Esophagus muscularis mucosa (tissue), 3 donors: ENCODE measurements at regions not wholly inside any gene's neighbourhood (a gene's known extent, or its start where the extent isn't known, plus 50 kb on each side); places are given as distances from the start of the nearest gene placed in this dataset.

Experiments used
- POLR2A ChIP-seq: fragments of 450-650 bp; IDR thresholded peaks from one replicate; pipeline ENCODE4 v1.6.1; 2017; ENCODE audit warnings: antibody characterized with exemption, moderate library complexity, mild to moderate bottlenecking, low read depth
- POLR2AphosphoS5 ChIP-seq, 2 donors: sonication (generic); formaldehyde crosslinking; IDR thresholded peaks; one replicate each; pipeline ENCODE4 v1.6.1; 2017; ENCODE audit warnings: antibody characterized with exemption in 2 of 2
- TF ChIP-seq, protein P1 (sequence below), 3 experiments: fragments of 200-600 bp in 2 of 3; fragments of 450-650 bp in 1 of 3; sonication (generic) in 2 of 3; IDR thresholded peaks; one replicate each; pipeline ENCODE4 v1.5.1; 2017 to 2019; ENCODE audit warnings: antibody characterized with exemption in 3 of 3, mild to moderate bottlenecking in 2 of 3, moderate library complexity in 1 of 3

DNA sequence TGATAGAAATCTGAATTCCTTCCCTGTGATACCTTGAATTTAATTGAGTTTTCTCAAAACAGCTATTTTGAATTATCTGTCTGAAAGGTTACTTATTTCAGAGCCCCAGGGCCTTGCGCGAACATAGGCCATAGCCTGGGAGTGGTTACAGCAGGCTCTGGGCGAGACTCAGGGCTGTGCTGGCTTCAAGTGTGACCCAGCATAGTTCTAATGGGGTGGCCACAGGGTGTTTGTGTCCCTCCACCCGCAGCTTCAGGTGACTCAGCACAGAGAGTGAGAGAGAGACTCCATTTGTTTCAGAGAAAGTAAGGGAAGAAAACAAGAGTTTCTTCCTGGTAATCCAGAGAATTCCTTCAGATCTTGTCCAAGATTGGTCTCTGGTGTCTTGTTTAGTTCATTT lies 137.9 kb upstream of the POU3F3 start:
- TF ChIP-seq, protein P1, sequence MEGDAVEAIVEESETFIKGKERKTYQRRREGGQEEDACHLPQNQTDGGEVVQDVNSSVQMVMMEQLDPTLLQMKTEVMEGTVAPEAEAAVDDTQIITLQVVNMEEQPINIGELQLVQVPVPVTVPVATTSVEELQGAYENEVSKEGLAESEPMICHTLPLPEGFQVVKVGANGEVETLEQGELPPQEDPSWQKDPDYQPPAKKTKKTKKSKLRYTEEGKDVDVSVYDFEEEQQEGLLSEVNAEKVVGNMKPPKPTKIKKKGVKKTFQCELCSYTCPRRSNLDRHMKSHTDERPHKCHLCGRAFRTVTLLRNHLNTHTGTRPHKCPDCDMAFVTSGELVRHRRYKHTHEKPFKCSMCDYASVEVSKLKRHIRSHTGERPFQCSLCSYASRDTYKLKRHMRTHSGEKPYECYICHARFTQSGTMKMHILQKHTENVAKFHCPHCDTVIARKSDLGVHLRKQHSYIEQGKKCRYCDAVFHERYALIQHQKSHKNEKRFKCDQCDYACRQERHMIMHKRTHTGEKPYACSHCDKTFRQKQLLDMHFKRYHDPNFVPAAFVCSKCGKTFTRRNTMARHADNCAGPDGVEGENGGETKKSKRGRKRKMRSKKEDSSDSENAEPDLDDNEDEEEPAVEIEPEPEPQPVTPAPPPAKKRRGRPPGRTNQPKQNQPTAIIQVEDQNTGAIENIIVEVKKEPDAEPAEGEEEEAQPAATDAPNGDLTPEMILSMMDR (IDR thresholded peaks at IDR 0.05), result no peak
- no peak for TF ChIP-seq POLR2AphosphoS5 (IDR thresholded peaks at IDR 0.05)
- TF ChIP-seq POLR2A, result no peak
